ENCODE measurements at regions not wholly inside any gene's neighbourhood (a gene's known extent, or its start where the extent isn't known, plus 50 kb on each side); places are given as distances from the start of the nearest gene placed in this dataset.

DNA sequence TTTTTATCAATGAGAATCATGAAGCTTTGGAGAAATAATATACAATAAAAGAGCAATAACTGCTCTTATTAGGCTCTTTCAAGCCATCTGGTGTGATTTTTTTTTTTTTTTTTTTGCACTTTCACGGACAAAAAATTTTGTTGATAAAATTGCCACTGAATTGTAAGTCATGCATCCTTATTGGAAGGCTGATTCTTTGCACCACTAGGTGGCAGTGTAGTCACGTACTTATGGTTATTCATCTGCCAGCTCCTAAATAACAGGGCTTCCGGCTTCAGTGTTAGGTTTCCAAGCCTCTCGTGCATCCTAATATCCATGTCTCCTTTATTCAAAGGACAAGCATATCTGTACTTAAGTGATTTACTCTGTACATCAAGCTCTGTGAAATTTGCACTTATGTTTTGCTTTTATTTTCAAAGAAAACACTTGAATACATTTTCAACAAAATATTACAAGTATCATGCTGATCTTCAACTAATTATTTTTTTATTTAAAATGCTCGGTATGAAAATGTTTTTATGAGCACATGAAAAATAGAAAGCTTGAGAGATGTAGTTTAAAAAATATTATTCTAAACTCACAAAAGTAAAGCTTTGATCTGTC, 1578.3 kb upstream of the TENM3 start:
- TF ChIP-seq POLR2AphosphoS5 (IDR thresholded peaks at IDR 0.05) (no peak), CTCF (IDR thresholded peaks at IDR 0.05) (peak; percentile 39 to 76 (median 71)), POLR2A (IDR thresholded peaks at IDR 0.05; ENCODE audit: low read depth) (no peak), EP300 (IDR thresholded peaks at IDR 0.05) (no peak)
- no peaks in the 10 kb centered on the region for H3K36me3 ChIP-seq
- no peaks in the 10 kb centered on the region for H3K9me3 ChIP-seq
- no peak for DNase-seq (ENCODE audit: extremely low spot score)
- intact Hi-C loops (cut with DNase I): no loop called here
- no peaks in the 10 kb centered on the region for H3K4me1 ChIP-seq
- H3K27ac ChIP-seq (replicated peaks in 1 of 4): no peak overlapping the region
- H3K4me3 ChIP-seq: no peak overlapping the region
- WGBS: 12% methylated on average over 5 of the region's 5 CpGs
- H3K27me3 ChIP-seq: no peaks in the 10 kb centered on the region

GRCh38 chr4:180665481-180665880, 1577.7 kb upstream of the TENM3 start:
- no peaks in the 10 kb centered on the region for H3K27me3 ChIP-seq
- no peak for DNase-seq (ENCODE audit: extremely low spot score)
- TF ChIP-seq EP300 (IDR thresholded peaks at IDR 0.05) (no peak), POLR2AphosphoS5 (IDR thresholded peaks at IDR 0.05) (no peak), POLR2A (IDR thresholded peaks at IDR 0.05; ENCODE audit: low read depth) (no peak), CTCF (IDR thresholded peaks at IDR 0.05) (no peak)
- no peak overlapping the region for H3K27ac ChIP-seq (replicated peaks in 1 of 4)
- H3K9me3 ChIP-seq: no peaks in the 10 kb centered on the region
- intact Hi-C loops (cut with DNase I): no loop called here
- H3K4me3 ChIP-seq: no peak overlapping the region
- no peaks in the 10 kb centered on the region for H3K4me1 ChIP-seq
- WGBS: 19% methylated on average over 2 of the region's 2 CpGs
- no peaks in the 10 kb centered on the region for H3K36me3 ChIP-seq

DNA sequence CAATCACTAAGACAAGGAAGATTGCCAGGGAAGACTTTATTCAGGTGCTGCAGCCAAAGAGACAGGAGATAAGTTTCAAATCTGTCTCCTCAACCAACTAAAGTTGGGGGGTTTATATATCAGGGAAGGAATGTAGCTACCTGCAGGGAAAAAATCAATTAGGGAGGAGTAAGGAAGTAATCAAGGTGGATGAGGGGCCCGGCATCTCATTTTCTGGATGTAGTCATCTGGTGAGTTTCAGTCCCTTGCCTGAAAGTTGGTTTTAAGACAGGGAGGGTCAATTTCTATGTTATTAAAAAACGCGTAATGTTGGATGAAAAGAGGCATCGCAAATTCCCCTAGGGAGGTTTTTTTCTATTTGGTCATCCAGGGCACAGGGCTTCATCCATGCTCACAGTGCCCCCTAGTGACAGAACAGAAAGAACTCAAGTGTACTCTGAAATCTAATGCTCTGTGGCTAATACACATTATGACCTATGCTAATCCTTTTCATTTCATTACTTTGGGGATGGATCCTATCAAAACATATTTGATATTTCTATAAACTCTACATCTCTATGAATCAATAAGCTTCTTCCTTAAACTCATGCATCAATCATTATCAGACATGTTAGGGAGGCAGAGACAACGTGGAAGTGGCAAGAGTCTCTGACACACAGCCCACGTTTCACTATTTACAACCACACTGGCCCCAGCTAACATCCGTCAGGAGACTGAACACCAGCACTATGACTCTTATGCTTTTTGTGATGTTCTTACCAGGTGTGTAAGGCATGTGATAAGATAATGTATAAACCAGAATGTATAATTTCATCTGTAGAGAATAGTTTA, 1577.0 kb upstream of the TENM3 start:
- H3K9me3 ChIP-seq: no peaks in the 10 kb centered on the region
- no peaks in the 10 kb centered on the region for H3K4me1 ChIP-seq
- H3K27me3 ChIP-seq: no peaks in the 10 kb centered on the region
- no peak overlapping the region for H3K4me3 ChIP-seq
- DNase-seq (ENCODE audit: extremely low spot score): no peak
- H3K27ac ChIP-seq (replicated peaks in 1 of 4): no peak overlapping the region
- no peak for TF ChIP-seq POLR2AphosphoS5 (IDR thresholded peaks at IDR 0.05)
- TF ChIP-seq CTCF (IDR thresholded peaks at IDR 0.05): peak in 2 of 3 experiments; percentile 20 to 42
- WGBS: 41% methylated on average over 7 of the region's 7 CpGs
- no peaks in the 10 kb centered on the region for H3K36me3 ChIP-seq
- intact Hi-C loops (cut with DNase I): no loop called here

GRCh38 chr4:180668732-180669131, 1574.5 kb upstream of the TENM3 start:
- no peak for DNase-seq (ENCODE audit: extremely low spot score)
- Histone ChIP-seq H3K4me3 (no peak overlapping the region), H3K9me3 (no peaks in the 10 kb centered on the region), H3K27me3 (no peaks in the 10 kb centered on the region), H3K4me1 (no peaks in the 10 kb centered on the region), H3K36me3 (no peaks in the 10 kb centered on the region), H3K27ac (replicated peaks in 1 of 4) (no peak overlapping the region)
- intact Hi-C loops (cut with DNase I): no loop called here
- TF ChIP-seq POLR2A (IDR thresholded peaks at IDR 0.05; ENCODE audit: low read depth) (no peak), POLR2AphosphoS5 (IDR thresholded peaks at IDR 0.05) (no peak), CTCF (IDR thresholded peaks at IDR 0.05) (no peak), EP300 (IDR thresholded peaks at IDR 0.05) (no peak)
- 95% methylated on average over 13 of the region's 14 CpGs for WGBS

Data from esophagus muscularis mucosa (tissue), 4 donors.